ENCODE measurements at regions not wholly inside any gene's neighbourhood (a gene's known extent, or its start where the extent isn't known, plus 50 kb on each side); places are given as distances from the start of the nearest gene placed in this dataset.

GRCh38 chr1:80846966-80847365, 953.8 kb upstream of the ADGRL2 start:
- DNase-seq (ENCODE audit: low spot score): no peak
- H3K9ac ChIP-seq (ENCODE audit: low read depth in 1 of 2, low read length in 2 of 2): no peak overlapping the region
- no peaks in the 10 kb centered on the region for H3K4me1 ChIP-seq (ENCODE audit: control insufficient read depth in 4 of 4, insufficient read depth in 4 of 4, low read length in 3 of 4)
- H3K27ac ChIP-seq (ENCODE audit: low read depth in 1 of 2, low read length in 2 of 2): no peak overlapping the region
- WGBS: 66% methylated on average over 1 of the region's 1 CpG
- H3K27me3 ChIP-seq (ENCODE audit: control insufficient read depth in 4 of 4, insufficient read depth in 4 of 4, low read length in 3 of 4): no peaks in the 10 kb centered on the region
- TF ChIP-seq FOXA1 (IDR thresholded peaks at IDR 0.05) (no peak), MAX (IDR thresholded peaks at IDR 0.05) (no peak)
- H3K36me3 ChIP-seq (ENCODE audit: control insufficient read depth in 4 of 4, insufficient read depth in 3 of 4, low read depth in 1 of 4, low read length in 3 of 4): no peaks in the 10 kb centered on the region
- H3K9me3 ChIP-seq (ENCODE audit: control insufficient read depth in 4 of 4, low read length in 3 of 4): no peaks in the 10 kb centered on the region
- H3K4me3 ChIP-seq (ENCODE audit: low read depth in 1 of 3, low read length in 3 of 3): no peak overlapping the region

DNA sequence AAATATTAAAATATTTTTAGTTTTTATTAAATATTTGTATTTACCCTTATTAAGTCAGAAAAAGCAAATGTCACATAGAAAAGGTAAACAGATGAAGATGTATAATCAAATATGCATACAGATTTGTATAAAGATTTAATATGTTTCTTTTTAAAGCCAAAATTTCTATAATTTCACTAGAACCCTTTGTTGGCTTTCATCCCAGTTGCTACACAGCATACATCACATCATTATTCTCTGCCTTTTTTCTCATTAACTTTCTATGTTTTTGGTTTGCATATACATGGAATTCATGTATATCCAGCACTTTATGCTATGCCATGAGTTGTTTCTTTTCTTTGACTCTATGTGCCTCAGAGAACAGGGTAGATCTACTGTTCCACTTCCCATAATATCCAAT, 957.9 kb upstream of the ADGRL2 start:
- Histone ChIP-seq H3K36me3 (ENCODE audit: control insufficient read depth in 4 of 4, insufficient read depth in 3 of 4, low read depth in 1 of 4, low read length in 3 of 4) (no peaks in the 10 kb centered on the region), H3K4me1 (ENCODE audit: control insufficient read depth in 4 of 4, insufficient read depth in 4 of 4, low read length in 3 of 4) (no peaks in the 10 kb centered on the region), H3K27me3 (ENCODE audit: control insufficient read depth in 4 of 4, insufficient read depth in 4 of 4, low read length in 3 of 4) (no peaks in the 10 kb centered on the region), H3K27ac (ENCODE audit: low read depth in 1 of 2, low read length in 2 of 2) (no peak overlapping the region), H3K9ac (ENCODE audit: low read depth in 1 of 2, low read length in 2 of 2) (no peak overlapping the region), H3K4me3 (ENCODE audit: low read depth in 1 of 3, low read length in 3 of 3) (no peak overlapping the region), H3K9me3 (ENCODE audit: control insufficient read depth in 4 of 4, low read length in 3 of 4) (no peaks in the 10 kb centered on the region)
- TF ChIP-seq, protein P1, sequence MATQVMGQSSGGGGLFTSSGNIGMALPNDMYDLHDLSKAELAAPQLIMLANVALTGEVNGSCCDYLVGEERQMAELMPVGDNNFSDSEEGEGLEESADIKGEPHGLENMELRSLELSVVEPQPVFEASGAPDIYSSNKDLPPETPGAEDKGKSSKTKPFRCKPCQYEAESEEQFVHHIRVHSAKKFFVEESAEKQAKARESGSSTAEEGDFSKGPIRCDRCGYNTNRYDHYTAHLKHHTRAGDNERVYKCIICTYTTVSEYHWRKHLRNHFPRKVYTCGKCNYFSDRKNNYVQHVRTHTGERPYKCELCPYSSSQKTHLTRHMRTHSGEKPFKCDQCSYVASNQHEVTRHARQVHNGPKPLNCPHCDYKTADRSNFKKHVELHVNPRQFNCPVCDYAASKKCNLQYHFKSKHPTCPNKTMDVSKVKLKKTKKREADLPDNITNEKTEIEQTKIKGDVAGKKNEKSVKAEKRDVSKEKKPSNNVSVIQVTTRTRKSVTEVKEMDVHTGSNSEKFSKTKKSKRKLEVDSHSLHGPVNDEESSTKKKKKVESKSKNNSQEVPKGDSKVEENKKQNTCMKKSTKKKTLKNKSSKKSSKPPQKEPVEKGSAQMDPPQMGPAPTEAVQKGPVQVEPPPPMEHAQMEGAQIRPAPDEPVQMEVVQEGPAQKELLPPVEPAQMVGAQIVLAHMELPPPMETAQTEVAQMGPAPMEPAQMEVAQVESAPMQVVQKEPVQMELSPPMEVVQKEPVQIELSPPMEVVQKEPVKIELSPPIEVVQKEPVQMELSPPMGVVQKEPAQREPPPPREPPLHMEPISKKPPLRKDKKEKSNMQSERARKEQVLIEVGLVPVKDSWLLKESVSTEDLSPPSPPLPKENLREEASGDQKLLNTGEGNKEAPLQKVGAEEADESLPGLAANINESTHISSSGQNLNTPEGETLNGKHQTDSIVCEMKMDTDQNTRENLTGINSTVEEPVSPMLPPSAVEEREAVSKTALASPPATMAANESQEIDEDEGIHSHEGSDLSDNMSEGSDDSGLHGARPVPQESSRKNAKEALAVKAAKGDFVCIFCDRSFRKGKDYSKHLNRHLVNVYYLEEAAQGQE (IDR thresholded peaks at IDR 0.05): no peak
- no peak for TF ChIP-seq HNF4G (IDR thresholded peaks at IDR 0.05)
- TF ChIP-seq RAD21 (IDR thresholded peaks at IDR 0.05): no peak
- no peak for TF ChIP-seq TAF1 (conservative IDR thresholded peaks at IDR 0.05)
- TF ChIP-seq NR2F2 (IDR thresholded peaks at IDR 0.05): no peak
- TF ChIP-seq ATF3 (IDR thresholded peaks at IDR 0.05): no peak
- DNase-seq (ENCODE audit: low spot score): no peak

- no peak overlapping the region for H3K9ac ChIP-seq (ENCODE audit: low read depth in 1 of 2, low read length in 2 of 2)
- no peaks in the 10 kb centered on the region for H3K9me3 ChIP-seq (ENCODE audit: control insufficient read depth in 4 of 4, low read length in 3 of 4)
- no peak overlapping the region for H3K27ac ChIP-seq (ENCODE audit: low read depth in 1 of 2, low read length in 2 of 2)
- WGBS: 96% methylated on average over 3 of the region's 3 CpGs
- no peak overlapping the region for H3K4me3 ChIP-seq (ENCODE audit: low read depth in 1 of 3, low read length in 3 of 3)
- no peak for DNase-seq (ENCODE audit: low spot score)
- no peaks in the 10 kb centered on the region for H3K36me3 ChIP-seq (ENCODE audit: control insufficient read depth in 4 of 4, insufficient read depth in 3 of 4, low read depth in 1 of 4, low read length in 3 of 4)
- H3K4me1 ChIP-seq (ENCODE audit: control insufficient read depth in 4 of 4, insufficient read depth in 4 of 4, low read length in 3 of 4): no peaks in the 10 kb centered on the region
- no peaks in the 10 kb centered on the region for H3K27me3 ChIP-seq (ENCODE audit: control insufficient read depth in 4 of 4, insufficient read depth in 4 of 4, low read length in 3 of 4)
- TF ChIP-seq SP1 (IDR thresholded peaks at IDR 0.05): no peak
- no peak for TF ChIP-seq ATF3 (IDR thresholded peaks at IDR 0.05)
- no peak for TF ChIP-seq NR2F2 (IDR thresholded peaks at IDR 0.05)
- TF ChIP-seq YY1 (IDR thresholded peaks at IDR 0.05): no peak
- TF ChIP-seq, protein P1 (IDR thresholded peaks at IDR 0.05): no peak
- no peak for TF ChIP-seq EGR1 (IDR thresholded peaks at IDR 0.05; ENCODE audit: low read depth in 2 of 2)
- TF ChIP-seq MAX (IDR thresholded peaks at IDR 0.05): no peak
- no peak for TF ChIP-seq RAD21 (IDR thresholded peaks at IDR 0.05)
- no peak for TF ChIP-seq ZBTB33 (IDR thresholded peaks at IDR 0.05)
- no peak for TF ChIP-seq GABPA (IDR thresholded peaks at IDR 0.05 in 1 of 2, conservative IDR thresholded peaks at IDR 0.05 in 1 of 2)
- TF ChIP-seq HNF4A (conservative IDR thresholded peaks at IDR 0.05): no peak
- TF ChIP-seq HNF4G (IDR thresholded peaks at IDR 0.05): no peak
- TF ChIP-seq FOXA1 (IDR thresholded peaks at IDR 0.05): no peak
- no peak for TF ChIP-seq CTCF (IDR thresholded peaks at IDR 0.05; ENCODE audit: low read depth, low read length, missing input control)
- no peak for TF ChIP-seq TAF1 (conservative IDR thresholded peaks at IDR 0.05)
Observed at GRCh38 chr1:80841261-80841660, 959.5 kb upstream of the ADGRL2 start.

Measured in liver (tissue), 8 donors.